ENCODE measurements at regions not wholly inside any gene's neighbourhood (a gene's known extent, or its start where the extent isn't known, plus 50 kb on each side); places are given as distances from the start of the nearest gene placed in this dataset.

DNA sequence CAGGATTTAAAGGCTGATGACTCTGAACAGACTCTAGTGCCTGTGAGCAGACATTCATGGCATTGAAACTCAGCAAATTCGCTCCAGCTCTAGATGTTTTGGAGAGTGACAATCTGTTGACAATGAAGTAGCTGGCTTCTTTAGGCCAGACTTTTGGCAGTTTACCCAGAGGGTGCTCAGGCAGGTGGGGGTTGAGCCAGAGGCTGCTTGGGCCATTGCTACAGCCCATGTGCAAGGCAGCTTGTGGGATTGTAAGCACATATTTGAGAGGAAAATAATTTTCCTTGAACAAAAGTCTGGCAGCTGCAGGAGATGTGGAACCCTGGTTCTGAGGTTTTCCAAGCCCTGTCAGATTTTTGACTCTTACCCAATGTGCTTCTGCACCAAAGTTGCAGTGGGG, 311.6 kb downstream of the CDC5L start:
- TF ChIP-seq, protein P1, sequence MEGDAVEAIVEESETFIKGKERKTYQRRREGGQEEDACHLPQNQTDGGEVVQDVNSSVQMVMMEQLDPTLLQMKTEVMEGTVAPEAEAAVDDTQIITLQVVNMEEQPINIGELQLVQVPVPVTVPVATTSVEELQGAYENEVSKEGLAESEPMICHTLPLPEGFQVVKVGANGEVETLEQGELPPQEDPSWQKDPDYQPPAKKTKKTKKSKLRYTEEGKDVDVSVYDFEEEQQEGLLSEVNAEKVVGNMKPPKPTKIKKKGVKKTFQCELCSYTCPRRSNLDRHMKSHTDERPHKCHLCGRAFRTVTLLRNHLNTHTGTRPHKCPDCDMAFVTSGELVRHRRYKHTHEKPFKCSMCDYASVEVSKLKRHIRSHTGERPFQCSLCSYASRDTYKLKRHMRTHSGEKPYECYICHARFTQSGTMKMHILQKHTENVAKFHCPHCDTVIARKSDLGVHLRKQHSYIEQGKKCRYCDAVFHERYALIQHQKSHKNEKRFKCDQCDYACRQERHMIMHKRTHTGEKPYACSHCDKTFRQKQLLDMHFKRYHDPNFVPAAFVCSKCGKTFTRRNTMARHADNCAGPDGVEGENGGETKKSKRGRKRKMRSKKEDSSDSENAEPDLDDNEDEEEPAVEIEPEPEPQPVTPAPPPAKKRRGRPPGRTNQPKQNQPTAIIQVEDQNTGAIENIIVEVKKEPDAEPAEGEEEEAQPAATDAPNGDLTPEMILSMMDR (IDR thresholded peaks at IDR 0.05; ENCODE audit: borderline replicate concordance, extremely low read depth, low read length, poor library complexity, severe bottlenecking) = no peak
- TF ChIP-seq EZH2 (IDR thresholded peaks at IDR 0.05; ENCODE audit: borderline replicate concordance, low read depth, low read length, severe bottlenecking) = no peak
